CD4-positive, alpha-beta T cell (primary cell): ENCODE measurements at regions not wholly inside any gene's neighbourhood (a gene's known extent, or its start where the extent isn't known, plus 50 kb on each side); places are given as distances from the start of the nearest gene placed in this dataset.

ENCODE experiments used
- ATAC-seq: fragments of 200-7000 bp; cut with Tn5 transposase; one replicate; pipeline ENCODE4 v1.10.0; 2022; ENCODE audit warnings: mild to moderate bottlenecking; ENCODE audit not compliant: poor library complexity
- CTCF ChIA-PET: fragments of 350-600 bp; sonication (Branson Sonifier 250); formaldehyde crosslinking; loops from one replicate; lab custom pipeline; 2021; ENCODE audit warnings: antibody characterized with exemption, inconsistent platforms; lab: Charles Lee
- POLR2A ChIA-PET: fragments of 350-600 bp; sonication (Branson Sonifier 250); formaldehyde crosslinking; loops from one replicate; lab custom pipeline; 2021; ENCODE audit warnings: antibody characterized with exemption, inconsistent platforms; lab: Charles Lee
- DNase-seq, 14 experiments: peaks; one replicate each; pipeline ENCODE4 v3.0.0-alpha.2; 2013 to 2020; ENCODE audit warnings: mixed read lengths in 2 of 14
- H3K27ac ChIP-seq, 2 donors: one replicate each; pipeline versions ENCODE4 v1.5.1 to v1.7.0; 2013; ENCODE audit warnings: low read length in 2 of 2, low read depth in 1 of 2, mild to moderate bottlenecking in 1 of 2
- H3K27me3 ChIP-seq, 2 experiments: 1 replicate in 1 of 2; 2 replicates in 1 of 2; pipeline versions ENCODE4 v1.6.1 to v1.7.0; 2013; ENCODE audit warnings: low read length in 2 of 2, control low read depth in 1 of 2, mild to moderate bottlenecking in 1 of 2, moderate library complexity in 1 of 2; ENCODE audit not compliant: insufficient read depth in 2 of 2, control insufficient read depth in 1 of 2
- H3K36me3 ChIP-seq: one replicate; pipeline ENCODE4 v1.6.1; 2013; ENCODE audit warnings: low read length, control low read depth; ENCODE audit not compliant: insufficient read depth
- H3K4me1 ChIP-seq: one replicate; pipeline ENCODE4 v1.6.1; 2013; ENCODE audit warnings: low read length, control low read depth; ENCODE audit not compliant: insufficient read depth
- H3K4me3 ChIP-seq: one replicate; pipeline ENCODE4 v1.5.1; 2013; ENCODE audit warnings: mild to moderate bottlenecking, low read length, moderate library complexity
- H3K9me3 ChIP-seq, 2 experiments: 1 replicate in 1 of 2; 2 replicates in 1 of 2; pipeline versions ENCODE4 v1.6.1 to v1.7.0; 2013; ENCODE audit warnings: low read length in 2 of 2, mild to moderate bottlenecking in 2 of 2, control low read depth in 1 of 2, moderate library complexity in 1 of 2; ENCODE audit not compliant: control insufficient read depth in 1 of 2, insufficient read depth in 1 of 2
- H3K27ac Mint-ChIP-seq: one replicate; pipeline ENCODE4 v1.8.0; 2020; ENCODE audit warnings: mixed read lengths
- H3K27me3 Mint-ChIP-seq: one replicate; pipeline ENCODE4 v1.8.0; 2021; ENCODE audit warnings: mixed read lengths
- H3K36me3 Mint-ChIP-seq: one replicate; pipeline ENCODE4 v1.8.0; 2021; ENCODE audit warnings: low read depth, mixed read lengths
- H3K4me1 Mint-ChIP-seq: one replicate; pipeline ENCODE4 v1.8.0; 2021; ENCODE audit warnings: low read depth, mixed read lengths
- H3K4me3 Mint-ChIP-seq: one replicate; pipeline ENCODE4 v1.8.0; 2020; ENCODE audit warnings: mild to moderate bottlenecking, mixed read lengths
- H3K9me3 Mint-ChIP-seq: one replicate; pipeline ENCODE4 v1.8.0; 2020; ENCODE audit warnings: mixed read lengths
- CTCF ChIP-seq: fragments of 200-600 bp; IDR thresholded peaks from one replicate; pipeline ENCODE4 v1.8.0; 2022; ENCODE audit warnings: antibody characterized with exemption, mild to moderate bottlenecking
- intact Hi-C, 2 experiments: fragments of 100-400 bp; cut with DNase I in 1 of 2; cut with micrococcal nuclease in 1 of 2; formaldehyde crosslinking; loops; one replicate each; pipeline versions ENCODE4 v1.15.1 to v1.9.0; 2023 to 2025; cut with DNase I, micrococcal nuclease

- intact Hi-C loops: loop anchor here in 1 of 2 experiments (10.0 kb wide), 1 partner anchor 65 kb away; no protein-coding TSS in a partner anchor
Measured at GRCh38 chr15:61309617-61310016, 80.5 kb upstream of the RORA start.

GRCh38 chr15:61309031-61309511 is 80.0 kb upstream of the RORA start:
- CTCF ChIA-PET: no interaction called here
- H3K36me3 Mint-ChIP-seq: no peaks in the 10 kb centered on the region
- no peak overlapping the region for H3K27ac ChIP-seq
- H3K27me3 Mint-ChIP-seq: peaks cover 20% of the 10 kb centered on the region
- no peak overlapping the region for H3K27ac Mint-ChIP-seq
- DNase-seq (no peak), ATAC-seq (no peak)
- no peak overlapping the region for H3K4me3 ChIP-seq
- no peak overlapping the region for H3K4me3 Mint-ChIP-seq
- H3K36me3 ChIP-seq: no peaks in the 10 kb centered on the region
- no peaks in the 10 kb centered on the region for H3K9me3 ChIP-seq
- no peaks in the 10 kb centered on the region for H3K9me3 Mint-ChIP-seq
- no peaks in the 10 kb centered on the region for H3K27me3 ChIP-seq
- no peak for TF ChIP-seq CTCF
- no peaks in the 10 kb centered on the region for H3K4me1 ChIP-seq
- intact Hi-C loops: loop anchor here in 1 of 2 experiments (10.0 kb wide), 1 partner anchor 64 kb away; no protein-coding TSS in a partner anchor
- POLR2A ChIA-PET: no interaction called here
- H3K4me1 Mint-ChIP-seq: no peaks in the 10 kb centered on the region

More at GRCh38 chr15:61309617-61310016, 80.5 kb upstream of the RORA start:
- no peak overlapping the region for H3K27ac ChIP-seq
- Mint-ChIP-seq H3K27ac (no peak overlapping the region), H3K4me1 (no peaks in the 10 kb centered on the region), H3K4me3 (no peak overlapping the region), H3K27me3 (peaks cover 20% of the 10 kb centered on the region), H3K36me3 (no peaks in the 10 kb centered on the region), H3K9me3 (no peaks in the 10 kb centered on the region)
- peaks cover 0 to 3% of the 10 kb centered on the region in 2 experiments for H3K27me3 ChIP-seq
- ATAC-seq (no peak), DNase-seq (no peak)
- ChIA-PET CTCF (no interaction called here), POLR2A (no interaction called here)
- H3K4me3 ChIP-seq: no peak overlapping the region
- H3K9me3 ChIP-seq: no peaks in the 10 kb centered on the region
- no peak for TF ChIP-seq CTCF
- no peaks in the 10 kb centered on the region for H3K4me1 ChIP-seq
- no peaks in the 10 kb centered on the region for H3K36me3 ChIP-seq

GRCh38 chr15:61308437-61308836 is 79.3 kb upstream of the RORA start:
- ChIA-PET POLR2A (no interaction called here), CTCF (no interaction called here)
- ATAC-seq (no peak), DNase-seq (no peak)
- H3K27me3 Mint-ChIP-seq: peaks cover 20% of the 10 kb centered on the region
- H3K9me3 Mint-ChIP-seq: no peaks in the 10 kb centered on the region
- Histone ChIP-seq H3K4me3 (no peak overlapping the region), H3K27me3 (no peaks in the 10 kb centered on the region), H3K36me3 (no peaks in the 10 kb centered on the region), H3K27ac (no peak overlapping the region), H3K9me3 (no peaks in the 10 kb centered on the region), H3K4me1 (no peaks in the 10 kb centered on the region)
- H3K36me3 Mint-ChIP-seq: no peaks in the 10 kb centered on the region
- intact Hi-C loops: loop anchor here in 1 of 2 experiments (10.0 kb wide), 1 partner anchor 64 kb away; no protein-coding TSS in a partner anchor
- H3K27ac Mint-ChIP-seq: no peak overlapping the region
- no peak overlapping the region for H3K4me3 Mint-ChIP-seq
- TF ChIP-seq CTCF: no peak
- H3K4me1 Mint-ChIP-seq: no peaks in the 10 kb centered on the region
